ENCODE measurements at regions not wholly inside any gene's neighbourhood (a gene's known extent, or its start where the extent isn't known, plus 50 kb on each side); places are given as distances from the start of the nearest gene placed in this dataset.

DNA sequence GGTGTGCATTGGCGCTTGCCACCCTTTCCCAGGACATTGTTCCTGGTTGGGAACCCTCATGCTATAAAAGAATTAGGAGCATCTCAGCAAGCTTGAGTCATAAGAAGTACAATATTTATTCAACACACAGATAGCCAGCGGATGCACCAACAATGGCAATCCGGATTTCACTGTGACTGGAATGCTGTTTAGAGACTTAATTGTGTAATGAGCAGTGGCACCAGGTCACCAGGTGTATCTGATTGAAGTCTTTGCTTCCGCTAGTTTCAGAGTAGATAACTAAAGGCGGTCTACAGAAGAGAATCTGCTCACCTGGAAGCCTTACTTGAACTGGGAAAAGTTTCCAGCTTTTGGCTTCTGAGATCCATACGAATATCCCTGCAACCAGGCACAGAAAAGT, 772.3 kb upstream of the GHITM start:
- DNase-seq (ENCODE audit: low spot score), result no peak

DNA sequence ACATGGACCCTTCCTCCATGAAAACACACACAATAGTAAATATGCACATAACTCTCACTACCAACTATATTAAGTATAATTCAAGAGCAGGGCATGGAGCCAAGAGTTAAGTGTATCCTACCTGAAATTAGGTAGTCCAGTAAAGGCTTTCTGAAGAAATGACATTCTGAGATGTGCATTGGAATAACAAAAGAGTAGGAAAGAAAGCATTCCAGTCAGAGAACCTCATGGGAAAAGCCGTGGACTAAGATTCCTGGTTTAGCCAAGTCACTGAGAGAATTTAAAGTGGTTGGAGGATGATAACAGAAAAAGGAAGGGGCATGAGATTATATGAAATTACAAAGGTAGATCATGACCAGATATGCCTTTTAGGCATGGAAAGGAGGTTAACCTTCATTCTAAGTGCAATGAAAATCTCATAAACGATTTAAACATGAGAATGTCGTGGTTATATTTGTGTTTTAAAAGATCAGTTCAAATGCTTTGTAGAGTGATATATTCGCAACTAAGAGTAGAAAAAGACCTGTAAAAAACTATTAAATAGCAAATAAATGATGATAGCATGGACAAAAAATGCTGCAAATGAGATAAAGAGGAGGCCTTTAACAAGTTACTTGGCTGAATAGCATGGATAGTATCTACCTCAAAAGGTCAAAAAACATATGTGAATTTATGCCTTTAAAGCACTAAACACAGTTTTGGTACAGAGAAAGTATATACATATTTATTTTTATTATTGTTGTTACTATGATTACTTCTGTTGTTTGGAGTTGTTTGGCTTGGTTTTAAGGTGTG, 767.4 kb upstream of the GHITM start:
- no peak for DNase-seq (ENCODE audit: low spot score)

DNA sequence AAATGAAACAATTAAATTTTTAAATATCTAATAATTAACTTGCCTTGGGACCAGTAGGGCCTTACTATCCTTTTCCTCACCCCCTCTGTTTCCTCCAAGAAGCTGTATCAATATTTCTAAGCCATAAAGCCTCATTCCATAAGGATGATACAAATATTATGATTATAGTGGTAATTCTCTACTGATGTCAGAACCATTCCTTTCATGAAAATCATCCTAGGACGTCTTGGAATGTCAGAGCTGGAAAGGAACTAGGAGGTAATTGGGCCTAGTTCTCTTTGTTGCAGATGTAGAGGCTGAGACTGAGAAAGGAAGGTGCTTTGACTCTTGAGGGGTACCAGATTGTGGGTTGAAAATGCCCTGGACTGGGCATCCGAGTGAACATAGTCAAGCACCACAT, 766.7 kb upstream of the GHITM start:
- no peak for DNase-seq (ENCODE audit: low spot score)

DNA sequence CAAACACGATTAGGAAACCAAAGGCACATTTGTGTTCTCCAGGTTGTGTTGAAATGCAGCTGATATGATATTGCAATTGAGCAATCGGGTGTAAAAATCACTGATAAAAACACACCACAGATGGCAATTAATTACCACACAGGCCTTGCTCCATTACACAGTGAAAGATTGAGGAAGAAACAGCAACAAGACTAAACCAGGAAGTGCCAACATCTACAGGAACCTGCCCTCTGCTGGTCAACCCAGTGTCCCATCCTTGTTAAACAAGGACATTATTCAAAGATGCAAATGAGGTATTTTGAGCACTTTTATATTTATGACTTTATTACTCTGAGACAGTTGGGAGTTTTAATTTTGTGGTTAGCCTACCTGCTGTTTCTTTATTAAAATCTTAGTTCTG, 765.6 kb upstream of the GHITM start:
- no peak for DNase-seq (ENCODE audit: low spot score)

DNA sequence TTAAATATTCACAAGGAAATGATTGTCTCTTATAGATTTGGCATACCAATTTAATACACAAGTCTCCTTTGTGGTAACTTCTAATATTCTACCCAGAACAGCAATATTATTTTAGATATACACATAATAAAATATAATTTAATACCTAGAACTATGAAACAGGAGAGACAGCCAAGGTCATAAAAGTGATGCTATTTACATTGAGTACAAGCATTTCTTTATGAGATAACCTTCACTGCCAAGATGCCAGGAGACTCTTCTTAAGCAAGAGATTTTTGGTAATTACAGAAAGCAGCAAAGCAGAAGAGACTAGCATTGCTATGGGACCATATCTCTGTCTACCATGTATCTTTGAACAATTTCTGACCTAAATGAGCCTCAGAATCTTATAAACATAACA, 764.6 kb upstream of the GHITM start:
- DNase-seq (ENCODE audit: low spot score), result no peak

DNA sequence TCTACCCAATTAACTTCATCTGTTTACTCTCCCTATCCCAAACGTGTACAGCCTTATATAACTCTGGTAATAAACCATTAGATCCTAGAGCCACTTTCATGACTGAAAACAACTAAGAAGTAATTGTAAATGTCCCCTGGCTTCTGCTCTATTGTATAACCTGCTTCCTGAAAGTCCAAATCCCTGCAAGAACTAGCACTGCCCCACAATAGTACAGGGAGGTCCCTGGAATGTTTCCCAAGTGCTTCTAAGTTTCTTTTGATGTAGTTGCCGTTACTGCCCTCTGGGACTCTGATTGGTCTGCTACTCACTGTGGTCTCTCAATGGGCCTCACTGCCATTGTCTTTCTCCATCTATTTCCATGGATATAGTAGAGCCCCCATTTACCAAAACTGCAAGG, 764.0 kb upstream of the GHITM start:
- no peak for DNase-seq (ENCODE audit: low spot score)

DNA sequence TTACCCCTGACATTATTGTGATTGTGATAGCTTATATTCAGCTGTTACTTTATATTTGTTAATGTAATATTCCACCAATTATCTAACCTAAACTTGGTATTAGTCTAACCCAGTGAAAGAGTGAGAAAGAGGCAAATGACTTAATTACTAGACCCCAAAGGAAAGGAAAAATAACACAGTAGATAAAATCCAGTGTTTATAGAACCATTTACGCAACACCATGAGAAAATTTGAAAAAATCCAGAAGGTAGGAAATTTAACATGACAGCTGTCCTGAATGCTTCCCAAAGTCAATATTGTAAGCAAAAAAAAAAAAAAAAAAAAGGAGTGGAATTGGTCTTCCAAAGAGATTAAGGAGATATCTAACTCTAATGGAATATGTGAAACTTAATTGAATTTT, 741.5 kb upstream of the GHITM start:
- DNase-seq (ENCODE audit: low spot score), result no peak

DNA sequence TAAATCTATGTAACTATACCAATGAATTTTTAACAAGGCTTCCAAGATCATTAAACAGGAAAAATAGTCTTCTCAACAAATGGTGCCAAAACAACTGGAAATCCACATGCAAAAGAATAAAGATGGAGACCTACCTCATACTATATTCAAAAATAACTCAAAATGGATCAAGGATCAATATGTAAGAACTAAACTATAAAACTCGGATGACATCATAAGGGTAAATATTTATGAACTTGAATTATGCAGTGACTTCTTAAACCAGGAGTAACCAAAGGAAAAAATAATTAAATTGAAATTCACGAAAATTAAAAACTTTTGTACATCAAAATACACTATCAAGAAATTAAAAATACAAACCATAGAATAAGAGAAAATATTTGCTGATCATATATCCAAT, 728.7 kb upstream of the GHITM start:
- DNase-seq (ENCODE audit: low spot score), result no peak

DNA sequence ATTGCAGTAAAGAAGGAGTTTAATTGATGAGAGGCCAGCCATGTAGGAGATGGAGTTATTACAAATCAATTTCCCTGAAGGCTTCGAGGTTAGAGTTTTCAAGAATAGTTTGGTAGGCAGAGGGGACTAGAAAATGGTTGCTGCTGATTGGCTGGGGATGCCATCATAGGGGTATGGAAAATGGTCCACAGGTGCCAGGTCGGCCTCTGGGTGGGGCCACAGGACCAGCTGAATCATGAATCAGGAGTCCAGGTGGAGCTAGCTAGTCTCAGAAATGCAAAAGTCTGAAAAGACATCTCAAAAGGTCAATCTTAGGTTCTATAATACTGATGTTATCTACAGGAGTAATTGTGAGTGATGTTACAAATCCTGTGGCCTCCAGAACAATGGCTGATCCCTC, 714.0 kb upstream of the GHITM start:
- DNase-seq (ENCODE audit: low spot score), result no peak

DNA sequence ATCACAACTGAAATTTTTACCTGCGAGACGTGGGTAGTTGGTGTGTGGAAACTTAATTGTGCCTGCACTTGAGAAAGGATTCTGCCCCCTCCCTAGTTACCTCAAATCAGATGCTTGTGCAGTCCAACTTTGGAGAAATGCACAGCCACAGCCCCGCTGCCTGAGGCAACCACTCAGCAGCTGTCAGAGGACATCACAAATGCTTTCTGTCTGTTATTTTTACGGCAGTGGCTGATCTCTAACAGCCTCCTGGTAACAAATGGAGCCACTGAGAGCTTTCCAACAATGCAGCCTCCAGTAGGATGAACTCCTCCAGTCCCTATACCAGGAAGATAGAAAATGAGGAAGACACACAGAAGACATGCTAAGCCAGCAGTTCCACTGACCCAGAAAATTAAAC, 712.2 kb upstream of the GHITM start:
- no peak for DNase-seq (ENCODE audit: low spot score)

DNA sequence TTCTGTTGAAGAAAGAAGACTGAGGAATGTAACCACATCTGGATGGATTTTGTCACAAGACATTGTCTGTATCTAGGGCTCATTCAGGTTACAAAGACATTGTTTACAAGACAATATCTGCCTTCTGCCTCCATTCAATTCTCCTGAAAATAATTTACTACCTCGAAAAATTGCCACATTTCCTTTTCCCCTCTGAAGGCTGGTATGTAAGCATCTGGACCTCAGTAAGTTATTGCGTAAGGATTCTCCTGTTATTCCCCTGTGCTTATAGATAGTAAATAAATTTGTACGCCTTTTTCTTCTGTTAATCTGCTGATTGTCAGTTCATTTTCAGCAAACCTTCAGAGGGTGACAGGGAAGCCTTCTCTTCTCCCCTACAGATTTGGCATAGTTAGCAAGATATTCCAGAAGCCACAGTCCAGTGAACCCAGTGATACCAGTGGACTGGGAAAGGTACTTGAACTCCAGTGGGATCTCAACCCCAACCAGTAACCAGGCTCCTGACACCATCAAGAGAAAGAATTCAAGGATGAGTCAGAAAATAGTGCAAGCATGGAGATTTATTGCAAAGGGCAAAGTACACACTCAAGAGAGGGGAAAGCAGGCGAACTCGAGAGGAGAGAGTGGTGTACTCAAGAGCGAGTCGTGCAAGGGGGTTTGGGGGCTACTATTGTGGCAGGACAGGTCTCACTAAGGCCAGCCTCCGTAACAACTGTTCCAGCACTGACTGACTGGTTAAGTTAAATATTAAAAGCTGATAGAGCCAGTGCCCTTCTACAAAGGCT, 706.9 kb upstream of the GHITM start:
- no peak for DNase-seq (ENCODE audit: low spot score)

DNA sequence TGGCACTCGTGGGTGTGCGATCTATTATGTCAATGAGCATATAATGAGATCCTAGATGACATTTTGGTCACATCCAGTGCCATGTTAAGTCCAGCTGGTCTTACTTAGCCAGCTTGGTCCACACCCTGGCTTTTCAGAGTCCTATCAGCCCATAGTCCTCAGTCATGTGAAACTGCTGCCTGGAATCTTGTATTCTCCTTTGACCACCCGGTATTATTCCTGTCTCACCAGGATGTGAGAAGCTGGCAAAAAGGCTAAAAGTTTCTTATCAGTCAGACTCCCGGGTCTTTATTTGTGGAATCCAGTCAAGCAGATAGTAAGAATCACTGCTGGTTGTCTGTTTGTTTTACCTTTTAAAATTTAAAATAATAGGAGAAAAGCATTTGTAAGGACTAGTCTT, 705.6 kb upstream of the GHITM start:
- DNase-seq (ENCODE audit: low spot score), result no peak

DNA sequence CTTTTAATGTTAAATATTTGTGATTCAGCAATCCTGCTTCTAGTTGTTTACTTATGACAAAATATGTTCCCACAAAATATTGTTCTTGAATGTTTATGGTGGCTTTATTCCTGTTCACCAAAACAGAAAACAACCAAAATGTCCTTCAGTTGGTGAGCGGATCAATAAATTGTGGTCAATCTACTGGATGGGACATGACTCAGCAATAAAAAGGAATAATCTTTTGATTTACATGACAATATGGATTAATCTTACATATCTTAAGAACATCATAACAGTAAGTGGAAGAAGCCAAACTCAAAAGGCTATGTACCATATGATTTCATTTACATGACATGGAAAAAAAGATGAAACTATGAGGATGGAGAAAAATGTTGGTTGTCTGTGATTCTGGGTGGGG, 691.3 kb upstream of the GHITM start:
- DNase-seq (ENCODE audit: low spot score), result no peak

DNA sequence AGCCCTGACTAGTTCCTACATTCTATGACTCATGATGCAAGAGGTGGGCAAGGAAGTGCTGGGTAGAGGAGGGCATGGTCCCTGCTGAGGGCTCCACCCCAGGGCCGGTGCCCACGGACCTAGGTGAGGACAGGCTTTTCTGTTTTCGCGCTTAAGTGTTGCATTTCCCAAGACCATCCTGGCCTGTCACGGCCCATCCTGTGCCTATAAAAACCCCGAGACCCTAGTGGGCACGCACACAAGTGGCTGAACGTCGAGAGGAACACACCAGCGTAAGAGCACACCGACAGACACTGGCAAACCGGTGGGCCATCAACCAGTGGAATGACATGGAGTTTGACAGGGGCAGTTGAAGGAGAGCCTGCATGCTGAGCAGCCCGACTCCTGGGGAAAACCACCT, 680.7 kb upstream of the GHITM start:
- DNase-seq (ENCODE audit: low spot score), result no peak

DNA sequence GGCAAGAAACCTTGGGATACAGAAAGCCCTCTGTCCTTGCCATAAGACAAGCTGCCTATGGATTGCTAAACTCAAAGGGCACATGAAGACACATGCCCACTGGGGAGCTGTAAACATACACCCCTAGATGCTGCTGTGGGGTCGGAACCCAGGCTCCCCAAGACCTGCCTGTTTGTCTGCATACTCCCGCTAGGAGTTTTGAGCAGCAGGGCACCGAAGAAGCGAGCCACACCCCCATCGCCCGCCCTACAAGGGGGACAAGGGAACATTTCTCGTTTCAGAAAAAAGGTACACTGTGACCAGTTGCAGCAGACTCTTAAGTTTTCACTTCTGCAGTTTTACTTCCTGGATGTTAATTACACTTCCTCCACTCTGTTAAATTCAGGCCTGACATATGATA, 680.2 kb upstream of the GHITM start:
- DNase-seq (ENCODE audit: low spot score), result no peak

DNA sequence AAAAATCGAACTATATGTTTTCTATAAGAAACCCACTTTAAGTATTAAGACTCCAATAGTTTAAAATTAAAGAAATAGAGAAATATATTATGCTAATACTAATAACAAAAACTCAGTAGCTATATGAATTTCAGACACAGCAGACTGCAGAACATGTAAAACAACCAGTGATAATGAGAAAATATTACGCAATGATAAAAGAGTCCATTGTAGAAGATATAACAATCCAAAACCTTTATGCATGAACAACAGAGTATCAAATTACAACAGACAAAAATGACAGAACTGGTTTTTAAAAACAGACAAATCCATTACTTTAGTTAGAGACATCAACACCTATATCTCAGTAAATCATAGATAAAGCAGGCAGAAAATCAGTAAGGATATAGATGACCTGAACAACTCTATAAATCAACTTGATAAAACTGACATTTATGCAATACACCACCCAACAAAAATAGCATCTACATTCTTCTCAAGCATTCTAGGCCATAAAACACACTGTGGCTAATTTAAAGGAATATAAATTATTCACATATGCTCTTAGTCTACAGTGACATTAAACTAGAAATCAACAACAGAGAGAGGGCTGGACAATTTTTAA, 669.5 kb upstream of the GHITM start:
- no peak for DNase-seq (ENCODE audit: low spot score)

DNA sequence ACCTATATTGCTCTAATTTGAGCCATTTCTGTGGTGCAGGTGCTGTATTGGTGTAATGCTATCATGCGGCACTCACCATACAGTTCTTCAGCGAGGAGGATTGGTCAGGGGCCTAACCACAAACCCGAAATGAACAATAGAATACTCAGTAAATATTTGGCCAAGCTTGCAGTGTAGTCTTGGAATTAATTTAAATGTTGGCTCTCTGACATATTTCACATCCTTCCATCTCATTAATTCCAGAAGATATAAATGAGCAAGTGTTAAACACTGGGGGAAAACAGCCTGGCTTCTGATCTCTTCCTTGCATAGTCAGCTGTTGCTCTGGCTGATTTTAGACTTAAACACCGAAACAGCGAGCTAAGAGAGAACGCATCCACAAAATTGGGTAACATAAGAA, 663.1 kb upstream of the GHITM start:
- DNase-seq (ENCODE audit: low spot score), result no peak

DNA sequence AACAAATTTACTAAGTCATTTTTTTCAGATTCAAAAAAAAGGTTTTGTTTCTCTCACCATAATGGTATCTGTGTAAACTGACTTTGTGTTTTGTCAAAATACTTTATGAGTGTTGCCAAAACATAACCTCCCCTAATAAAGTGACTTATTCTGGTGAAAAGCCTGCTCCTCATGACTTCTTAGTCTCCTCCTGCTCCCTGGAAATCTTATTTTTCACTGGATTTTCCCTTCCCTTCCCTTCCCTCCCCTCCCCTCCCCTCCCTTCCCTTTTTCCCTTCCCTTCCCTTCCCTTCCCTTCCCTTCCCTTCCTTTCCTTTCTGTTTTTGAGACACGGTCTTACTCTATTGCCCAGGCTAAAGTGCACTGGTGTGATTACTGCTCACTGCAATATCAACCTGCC, 650.1 kb upstream of the GHITM start:
- no peak for DNase-seq (ENCODE audit: low spot score)

DNA sequence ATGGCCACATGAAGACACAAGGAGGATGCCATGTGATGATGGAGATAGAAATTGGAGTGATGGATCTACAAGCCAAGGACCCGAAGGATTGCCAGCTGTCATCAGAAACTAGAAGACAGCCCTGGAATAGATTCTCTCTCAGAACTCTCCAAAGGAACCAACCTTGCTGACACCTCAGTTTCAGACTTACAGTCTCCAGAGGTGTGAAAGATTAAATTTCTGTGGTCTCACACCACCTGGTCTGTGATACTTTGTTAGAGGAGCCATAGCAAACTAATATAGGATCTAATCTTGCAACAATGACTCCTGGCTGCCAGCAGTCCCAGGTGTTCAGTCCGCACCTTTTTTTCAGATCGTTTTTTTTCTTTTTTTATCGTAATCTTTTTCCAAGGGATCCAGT, 647.3 kb upstream of the GHITM start:
- DNase-seq (ENCODE audit: low spot score), result no peak

DNA sequence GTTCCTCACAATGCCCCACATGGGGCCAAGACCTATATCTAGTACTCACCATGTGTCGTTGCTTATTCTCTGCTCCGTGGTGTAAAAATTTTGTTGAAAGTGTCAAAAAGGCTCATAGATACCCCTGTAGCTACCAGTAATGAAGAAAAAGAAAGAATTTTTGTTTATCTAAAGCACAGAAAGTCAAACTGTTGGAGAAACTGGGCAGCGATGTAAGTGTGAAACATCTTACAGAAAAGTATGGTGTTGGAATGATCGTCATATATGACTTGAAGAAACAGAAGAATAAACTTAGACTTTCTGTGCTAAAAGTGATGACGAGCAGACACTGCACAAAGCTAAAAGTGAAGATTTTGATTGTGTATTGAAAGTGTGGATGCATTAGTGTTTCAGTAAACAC, 626.6 kb upstream of the GHITM start:
- no peak for DNase-seq (ENCODE audit: low spot score)

DNA sequence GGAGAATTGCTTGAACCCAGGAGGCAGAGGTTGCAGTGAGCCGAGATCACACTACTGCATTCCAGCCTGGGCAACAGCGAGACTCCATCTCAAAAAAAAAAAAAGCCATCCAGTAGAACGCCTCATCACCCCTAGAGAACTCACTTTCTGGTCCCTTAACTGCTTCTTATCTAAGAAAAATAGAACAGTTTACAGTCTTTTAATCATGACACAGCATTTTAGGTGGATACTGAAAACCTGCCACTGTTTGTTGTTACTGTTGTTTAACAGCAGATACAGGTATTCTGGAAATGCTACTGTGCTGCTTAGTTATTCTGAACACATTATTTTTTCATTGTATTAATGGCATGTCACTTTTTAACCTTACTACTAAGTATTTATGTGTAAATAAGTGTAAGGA, 624.3 kb upstream of the GHITM start:
- DNase-seq (ENCODE audit: low spot score), result no peak

DNA sequence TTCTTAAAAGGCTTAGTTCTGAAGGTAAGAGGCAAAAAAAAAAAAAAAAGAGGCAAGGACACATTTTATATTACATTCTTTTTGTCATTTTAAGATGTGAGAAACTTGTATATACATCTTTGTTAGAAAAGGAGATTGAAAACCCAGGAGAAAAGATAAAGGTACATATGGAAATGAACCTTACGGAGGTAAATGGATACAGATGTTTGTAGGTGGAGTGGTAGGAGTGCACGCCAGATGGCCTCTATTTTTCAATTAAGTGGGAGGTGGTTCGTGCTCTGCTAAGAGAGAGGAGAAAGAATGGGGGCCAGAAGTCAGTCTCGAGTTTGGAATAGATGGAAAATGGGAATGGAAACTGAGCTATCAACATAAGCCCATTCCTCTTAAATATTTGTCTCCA, 622.5 kb upstream of the GHITM start:
- DNase-seq (ENCODE audit: low spot score), result no peak

DNA sequence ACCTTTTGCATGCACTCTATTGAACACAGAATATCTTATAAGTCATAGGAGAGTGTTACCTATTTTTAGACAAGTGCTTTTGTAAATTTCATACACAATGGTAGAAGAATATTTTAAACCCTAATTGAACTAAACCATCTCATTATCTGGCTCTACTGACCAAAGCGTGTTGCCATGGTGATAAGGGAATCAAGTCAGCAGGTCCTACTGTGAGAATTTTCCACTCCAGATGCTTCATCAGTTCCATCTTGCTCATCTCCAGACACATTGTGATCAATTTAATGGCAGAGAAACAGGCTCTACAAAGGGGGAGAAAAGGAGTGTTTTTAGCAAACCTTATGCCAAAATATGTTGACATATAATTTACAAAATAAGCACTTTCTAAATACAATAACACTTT, 621.9 kb upstream of the GHITM start:
- DNase-seq (ENCODE audit: low spot score), result no peak
